ENCODE measurements at regions not wholly inside any gene's neighbourhood (a gene's known extent, or its start where the extent isn't known, plus 50 kb on each side); places are given as distances from the start of the nearest gene placed in this dataset.

- Histone ChIP-seq H3K27me3 (no peaks in the 10 kb centered on the region), H3K9me3 (ENCODE audit: low read depth) (no peaks in the 10 kb centered on the region), H3K36me3 (no peaks in the 10 kb centered on the region), H3K27ac (no peak overlapping the region), H3K4me1 (ENCODE audit: low read depth) (no peaks in the 10 kb centered on the region), H3K4me3 (no peak overlapping the region)
- DNase-seq (ENCODE audit: low read depth in 1 of 2, low spot score in 1 of 2), result no peak
- no peak for TF ChIP-seq CTCF (IDR thresholded peaks at IDR 0.05; ENCODE audit: low read depth, low read length)
These were observed 50.5 kb upstream of the NANOS1 start for GRCh38 chr10:118978998-118979350.

GRCh38 chr10:118979661-118980060, 49.9 kb upstream of the NANOS1 start:
- DNase-seq (ENCODE audit: low read depth in 1 of 2, low spot score in 1 of 2), result no peak

More at GRCh38 chr10:118979661-118980060, 49.9 kb upstream of the NANOS1 start:
- H3K27me3 ChIP-seq, result no peaks in the 10 kb centered on the region
- no peak for TF ChIP-seq CTCF (IDR thresholded peaks at IDR 0.05; ENCODE audit: low read depth, low read length)
- no peaks in the 10 kb centered on the region for H3K9me3 ChIP-seq (ENCODE audit: low read depth)
- no peak overlapping the region for H3K27ac ChIP-seq
- H3K4me3 ChIP-seq, result no peak overlapping the region
- no peaks in the 10 kb centered on the region for H3K4me1 ChIP-seq (ENCODE audit: low read depth)
- H3K36me3 ChIP-seq, result no peaks in the 10 kb centered on the region
